B cell (primary cell): ENCODE measurements at regions not wholly inside any gene's neighbourhood (a gene's known extent, or its start where the extent isn't known, plus 50 kb on each side); places are given as distances from the start of the nearest gene placed in this dataset.

Experiments
- CTCF ChIP-seq: fragments of 200-600 bp; IDR thresholded peaks from one replicate; pipeline ENCODE4 v1.8.0; 2022; ENCODE audit warnings: antibody characterized with exemption, mild to moderate bottlenecking
- EZH2 ChIP-seq: IDR thresholded peaks from 2 replicates; pipeline ENCODE4 v1.6.1; 2012; ENCODE audit warnings: borderline replicate concordance, low read depth, mild to moderate bottlenecking, moderate library complexity, low read length; ENCODE audit not compliant: insufficient read depth, poor library complexity, severe bottlenecking

GRCh38 chr2:529852-530251, 147.4 kb downstream of the TMEM18 start:
- TF ChIP-seq CTCF (no peak), EZH2 (no peak)
